HG02973 (cell line): ENCODE measurements at regions not wholly inside any gene's neighbourhood (a gene's known extent, or its start where the extent isn't known, plus 50 kb on each side); places are given as distances from the start of the nearest gene placed in this dataset.
"Not testable (repeated sequence)": the region's sequence is repeated elsewhere in the genome, so short reads cannot be mapped to it uniquely, and the experiment has no call there.

Source experiments
- ATAC-seq: cut with Tn5 transposase; IDR thresholded peaks from one replicate; pipeline ENCODE4 v1.9.1; 2021; ENCODE audit warnings: moderate library complexity; ENCODE audit not compliant: unreplicated experiment

- peak; percentile 49 for ATAC-seq
Measured at GRCh38 chr6:12605888-12606345, 110.7 kb upstream of the PHACTR1 start.

GRCh38 chr6:12606616-12607015, 110.0 kb upstream of the PHACTR1 start:
- ATAC-seq: no peak

GRCh38 chr6:12608016-12608860, 108.3 kb upstream of the PHACTR1 start:
- ATAC-seq: peak; percentile 70

GRCh38 chr6:12608874-12609273, 107.7 kb upstream of the PHACTR1 start:
- peak; percentile 16 for ATAC-seq

DNA sequence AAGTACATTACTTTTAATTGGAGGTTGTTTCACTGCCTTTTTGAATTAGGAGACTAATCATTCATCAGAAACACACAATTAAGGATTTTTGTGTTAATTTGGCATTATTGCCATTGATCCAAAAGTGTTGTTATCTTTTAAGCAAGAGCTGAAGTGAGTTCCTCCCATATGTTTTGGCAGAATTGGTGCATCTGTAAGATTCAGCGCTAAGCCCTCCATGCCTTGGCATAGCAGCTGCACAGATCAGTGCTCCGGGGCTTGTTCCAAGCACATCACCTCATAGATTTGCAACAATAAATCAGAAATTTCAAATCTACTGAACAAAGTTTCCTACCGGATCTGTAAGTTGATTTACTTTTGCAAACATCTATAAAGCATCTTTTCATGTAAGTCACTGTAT, 106.8 kb upstream of the PHACTR1 start:
- no peak for ATAC-seq

DNA sequence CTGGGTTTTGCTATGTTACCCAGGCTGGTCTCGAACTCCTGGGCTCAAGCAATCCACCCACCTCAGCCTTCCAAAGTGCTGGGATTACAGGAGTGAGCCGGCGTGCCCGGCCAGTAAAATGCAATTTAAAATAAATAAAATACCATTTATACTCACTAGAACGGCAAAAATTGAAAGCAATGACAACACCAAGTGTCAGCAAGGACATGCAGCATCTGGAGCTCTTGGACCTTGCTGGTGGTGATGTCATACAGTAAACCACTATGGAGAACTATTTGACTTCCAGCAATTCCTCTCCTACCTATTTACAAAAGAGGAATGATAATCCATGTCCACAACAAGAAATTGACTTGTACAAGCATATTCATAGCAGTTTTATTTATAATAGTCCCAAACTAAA, 105.7 kb upstream of the PHACTR1 start:
- ATAC-seq: no peak

GRCh38 chr6:12613811-12614210, 102.8 kb upstream of the PHACTR1 start:
- no peak for ATAC-seq

GRCh38 chr6:12614456-12614855, 102.1 kb upstream of the PHACTR1 start:
- no peak for ATAC-seq

- no peak for ATAC-seq
Measured at GRCh38 chr6:12618296-12618695, 98.3 kb upstream of the PHACTR1 start.

DNA sequence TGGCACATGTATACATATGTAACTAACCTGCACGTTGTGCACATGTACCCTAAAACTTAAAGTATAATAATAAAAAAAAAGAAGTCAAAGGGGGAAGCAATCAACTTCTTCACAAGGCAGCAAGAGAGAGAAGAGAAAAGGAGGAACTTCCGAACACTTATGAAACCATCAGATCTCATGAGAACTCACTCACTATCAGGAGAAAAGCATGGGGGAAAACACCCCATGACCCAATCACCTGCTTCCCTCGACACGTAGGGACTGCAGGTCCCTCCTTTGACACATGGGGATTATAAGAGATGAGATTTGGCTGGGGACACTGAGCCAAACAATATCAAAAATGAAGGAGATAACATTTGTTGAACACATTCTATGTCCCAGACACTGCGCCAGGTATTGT, 94.8 kb upstream of the PHACTR1 start:
- ATAC-seq: no peak

GRCh38 chr6:12622566-12622965, 94.0 kb upstream of the PHACTR1 start:
- ATAC-seq: no peak

DNA sequence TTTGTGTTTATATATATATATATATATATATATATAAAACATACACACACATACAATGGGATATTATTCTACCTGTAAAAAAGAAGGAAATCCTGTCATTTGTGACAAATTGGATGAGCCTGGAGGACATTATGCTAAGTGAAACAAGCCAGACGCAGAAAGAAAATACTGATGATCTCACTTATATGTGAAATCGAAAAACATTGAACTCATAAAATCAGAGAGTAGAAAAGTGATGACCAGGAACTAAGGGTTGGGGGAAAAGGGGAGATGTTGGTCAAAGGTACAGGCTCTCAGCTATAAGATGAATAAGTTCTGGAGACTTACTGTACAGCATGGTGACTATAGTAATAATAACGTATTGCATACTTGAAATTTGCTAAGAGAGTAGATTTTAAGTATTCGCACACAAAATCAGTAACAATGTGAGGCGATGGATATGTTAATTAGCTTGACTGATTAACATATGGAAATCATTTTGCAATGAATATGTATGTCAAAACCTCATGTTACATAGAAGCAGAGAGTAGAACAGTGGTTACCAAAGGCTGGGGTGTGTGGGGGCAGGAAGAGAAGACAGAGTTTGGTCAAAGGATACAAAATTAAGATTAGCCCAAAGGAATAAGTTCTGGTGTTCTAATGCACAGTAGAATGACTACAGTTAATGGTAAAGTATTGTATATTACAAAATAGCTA, 92.3 kb upstream of the PHACTR1 start:
- no peak for ATAC-seq

- no peak for ATAC-seq
Measured at GRCh38 chr6:12627053-12627452, 89.5 kb upstream of the PHACTR1 start.

- ATAC-seq: no peak
Measured at GRCh38 chr6:12628327-12628726, 88.2 kb upstream of the PHACTR1 start.

DNA sequence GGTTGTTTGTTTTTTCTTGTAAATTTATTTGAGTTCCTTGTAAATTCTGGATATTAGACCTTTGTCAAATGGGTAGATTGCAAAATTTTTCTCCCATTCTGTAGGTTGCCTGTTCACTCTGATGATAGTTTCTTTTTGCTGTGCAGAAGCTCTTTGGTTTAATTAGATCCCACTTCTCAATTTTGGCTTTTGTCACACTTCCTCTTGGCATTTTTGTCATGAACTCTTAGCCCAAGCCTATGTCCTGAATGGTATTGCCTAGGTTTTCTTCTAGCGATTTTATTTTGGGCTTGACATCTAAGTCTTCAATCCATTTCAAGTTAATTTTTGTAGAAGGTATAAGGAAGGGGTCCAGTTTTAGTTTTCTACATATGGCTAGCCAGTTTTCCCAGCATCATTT, 82.8 kb upstream of the PHACTR1 start:
- ATAC-seq: not testable (repeated sequence)

DNA sequence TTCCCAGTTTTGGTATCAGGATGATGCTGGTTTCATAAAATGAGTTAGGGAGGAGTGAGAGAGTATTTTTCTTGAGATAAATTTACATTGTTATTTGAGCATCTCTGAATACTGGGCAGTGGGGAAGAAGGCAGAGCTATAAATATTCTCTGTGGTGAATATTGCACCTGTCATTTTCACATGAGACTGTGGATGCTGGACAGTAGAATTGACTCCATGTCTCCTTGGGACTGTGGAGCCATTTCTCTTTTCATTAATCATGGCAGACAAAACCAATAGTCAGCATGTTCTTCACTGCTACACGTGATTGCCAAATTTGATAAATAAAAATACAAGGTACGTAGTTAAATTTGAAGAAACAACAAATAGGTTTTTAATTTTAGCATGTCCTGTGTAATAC, 81.2 kb upstream of the PHACTR1 start:
- no peak for ATAC-seq

GRCh38 chr6:12635813-12636212, 80.8 kb upstream of the PHACTR1 start:
- ATAC-seq: no peak

- no peak for ATAC-seq
Measured at GRCh38 chr6:12636336-12636735, 80.2 kb upstream of the PHACTR1 start.

DNA sequence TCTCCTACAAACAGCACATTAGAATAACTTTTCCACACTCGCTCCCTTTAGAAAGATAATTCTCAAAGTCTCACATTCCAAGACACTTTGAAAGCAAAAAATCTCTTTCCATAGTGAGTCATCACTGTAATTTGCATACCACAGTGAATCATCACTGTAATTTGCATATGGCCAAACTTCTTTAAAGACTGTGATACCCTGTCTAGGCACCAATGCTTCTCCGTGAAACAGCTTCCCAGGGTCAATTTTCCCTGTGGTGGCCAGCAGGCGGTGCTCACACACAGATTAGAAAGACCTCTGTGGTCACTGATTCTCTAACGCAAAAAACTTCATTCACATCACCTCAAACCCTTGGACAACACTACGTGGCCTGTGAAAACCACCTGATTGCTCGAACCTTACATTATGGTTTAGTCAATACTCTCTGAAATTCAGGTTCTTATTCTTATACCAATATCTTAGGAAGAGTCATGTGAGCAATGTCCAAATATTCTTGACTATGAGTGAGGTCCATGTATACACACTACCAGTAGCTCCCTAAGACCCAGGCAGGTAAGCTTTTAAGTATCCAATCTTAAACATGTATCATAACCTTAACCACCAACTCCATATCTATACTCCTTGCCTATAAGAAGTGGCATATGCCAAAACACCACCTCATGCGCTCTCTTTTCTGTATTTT, 78.5 kb upstream of the PHACTR1 start:
- ATAC-seq: peak; percentile 71

GRCh38 chr6:12640438-12640837, 76.1 kb upstream of the PHACTR1 start:
- no peak for ATAC-seq

GRCh38 chr6:12641785-12642184, 74.8 kb upstream of the PHACTR1 start:
- not testable (repeated sequence) for ATAC-seq

- no peak for ATAC-seq
Measured at GRCh38 chr6:12645941-12646340, 70.6 kb upstream of the PHACTR1 start.
